ENCODE measurements at regions not wholly inside any gene's neighbourhood (a gene's known extent, or its start where the extent isn't known, plus 50 kb on each side); places are given as distances from the start of the nearest gene placed in this dataset.
A peak's percentile ranks its signal among the peaks of the same experiment; 100 is the strongest.
"Not testable (repeated sequence)": the region's sequence is repeated elsewhere in the genome, so short reads cannot be mapped to it uniquely, and the experiment has no call there.

DNA sequence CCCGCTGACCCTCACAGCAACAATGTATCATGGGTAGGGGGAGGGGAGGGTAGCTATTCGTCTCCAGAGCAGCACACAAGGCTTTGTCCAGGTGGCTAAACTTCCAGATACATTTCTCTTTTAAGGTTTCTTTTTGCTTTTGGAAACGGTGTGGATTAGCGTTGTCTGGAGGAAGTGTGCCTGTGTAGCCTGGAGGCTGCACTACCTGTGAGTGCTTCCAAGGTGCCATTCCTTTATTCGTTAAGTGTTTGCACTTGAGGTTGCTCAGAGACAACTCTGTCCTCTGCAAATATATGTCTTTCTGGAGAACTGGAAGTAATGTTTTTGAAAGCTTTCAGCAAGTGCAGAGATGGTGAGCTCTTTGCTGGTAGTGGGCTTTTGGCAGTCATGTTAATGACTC lies 53.1 kb downstream of the HSFY1 start:
- peak; percentile 69 for FAIRE-seq

DNA sequence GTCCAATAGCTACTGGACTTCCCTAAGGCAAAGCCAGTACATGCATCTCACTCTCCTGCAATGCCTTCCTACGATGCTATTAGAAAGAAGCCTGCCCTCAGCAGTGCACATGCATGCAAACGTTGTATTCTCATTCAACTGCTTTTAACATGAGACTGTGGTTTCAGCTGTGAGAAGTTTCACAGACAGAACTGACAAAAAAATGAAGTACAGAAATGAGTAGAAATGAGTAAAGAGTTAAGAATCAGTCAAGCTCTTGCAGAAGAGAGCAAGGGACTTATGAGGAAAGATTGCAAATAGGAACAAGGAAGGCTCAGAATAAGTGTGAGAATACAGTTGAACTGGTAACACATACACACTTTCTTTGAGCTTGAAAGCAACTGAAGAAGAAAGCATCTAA lies 54.8 kb downstream of the HSFY1 start:
- not testable (repeated sequence) for DNase-seq (ENCODE audit: extremely low spot score, insufficient read length, low read depth)
- FAIRE-seq: peak; percentile 87

More for the DNA sequence above, 53.1 kb downstream of the HSFY1 start:
- DNase-seq (ENCODE audit: extremely low spot score, insufficient read length, low read depth): not testable (repeated sequence)

GRCh38 chrY:18606251-18606650 lies 59.7 kb downstream of the HSFY1 start:
- FAIRE-seq: peak; percentile 86
- DNase-seq (ENCODE audit: extremely low spot score, insufficient read length, low read depth): not testable (repeated sequence)

DNA sequence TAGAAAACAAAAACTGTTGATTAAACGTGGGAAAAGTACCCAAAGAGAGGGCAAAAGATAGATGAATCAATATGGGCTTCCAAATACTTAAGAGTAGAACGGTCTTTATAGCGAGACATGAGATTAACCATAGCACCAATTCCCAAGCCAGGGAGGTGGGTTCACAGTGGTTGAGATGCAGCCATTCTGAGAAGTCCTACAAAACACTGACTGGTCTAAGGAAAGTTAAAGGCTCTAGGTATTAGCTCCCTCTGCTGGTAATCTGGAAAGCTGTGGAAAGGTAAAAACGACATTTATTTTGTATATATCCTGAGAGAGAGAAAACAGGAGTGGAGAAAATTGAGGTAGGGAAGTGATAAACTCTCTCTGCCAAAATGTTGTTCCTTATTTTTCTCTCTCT lies 61.7 kb downstream of the HSFY1 start:
- not testable (repeated sequence) for DNase-seq (ENCODE audit: extremely low spot score, insufficient read length, low read depth)

DNA sequence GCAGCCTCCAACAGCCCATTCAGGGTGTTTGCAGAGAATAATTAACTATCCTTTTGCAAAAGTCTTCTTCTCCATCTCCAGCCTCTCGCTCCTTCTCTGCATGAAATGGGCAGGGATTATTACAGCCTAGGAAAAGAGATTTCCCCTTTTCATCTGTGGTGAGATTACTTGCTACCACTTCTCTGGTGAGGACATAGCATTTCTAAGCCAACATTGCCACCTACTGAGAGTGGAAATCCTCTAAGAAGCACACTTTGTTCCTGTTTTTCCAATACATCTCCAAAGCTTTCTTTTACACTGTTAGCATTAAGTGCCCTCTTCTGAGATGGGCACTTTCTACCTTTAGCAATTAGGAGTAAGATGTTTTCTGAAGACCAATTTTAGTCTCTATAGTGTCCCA lies 69.3 kb downstream of the HSFY1 start:
- DNase-seq (ENCODE audit: extremely low spot score, insufficient read length, low read depth); FAIRE-seq: not testable (repeated sequence)

More for the DNA sequence above, 61.7 kb downstream of the HSFY1 start:
- peak; percentile 80 for FAIRE-seq

- not testable (repeated sequence) for FAIRE-seq; DNase-seq (ENCODE audit: extremely low spot score, insufficient read length, low read depth)
These were observed 83.4 kb downstream of the HSFY1 start for GRCh38 chrY:18629805-18630516.

GRCh38 chrY:18630571-18630970 lies 84.1 kb downstream of the HSFY1 start:
- not testable (repeated sequence) for FAIRE-seq; DNase-seq (ENCODE audit: extremely low spot score, insufficient read length, low read depth)

GRCh38 chrY:18631610-18632009 lies 85.1 kb downstream of the HSFY1 start:
- not testable (repeated sequence) for FAIRE-seq

DNA sequence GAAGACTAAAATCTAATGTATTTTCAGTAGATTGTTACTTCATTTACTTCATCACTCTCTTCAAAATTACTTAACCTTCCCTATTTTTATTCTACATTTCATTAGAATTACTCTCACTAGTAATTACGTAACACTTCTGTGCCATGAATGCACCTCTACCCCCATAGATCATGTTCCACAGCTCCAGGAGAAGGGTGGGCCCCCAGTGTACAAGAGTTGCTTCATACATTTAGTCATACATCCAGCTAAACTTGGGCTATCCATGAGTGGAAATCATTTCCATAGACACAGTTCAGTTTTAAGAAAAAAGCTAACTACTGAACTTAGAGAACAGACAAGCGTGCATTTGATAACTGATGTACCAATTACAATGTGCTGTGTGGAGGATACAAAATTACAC lies 104.2 kb downstream of the HSFY1 start:
- FAIRE-seq: no peak
- no peak for DNase-seq (ENCODE audit: extremely low spot score, insufficient read length, low read depth)

More at GRCh38 chrY:18631610-18632009, 85.1 kb downstream of the HSFY1 start:
- not testable (repeated sequence) for DNase-seq (ENCODE audit: extremely low spot score, insufficient read length, low read depth)

DNA sequence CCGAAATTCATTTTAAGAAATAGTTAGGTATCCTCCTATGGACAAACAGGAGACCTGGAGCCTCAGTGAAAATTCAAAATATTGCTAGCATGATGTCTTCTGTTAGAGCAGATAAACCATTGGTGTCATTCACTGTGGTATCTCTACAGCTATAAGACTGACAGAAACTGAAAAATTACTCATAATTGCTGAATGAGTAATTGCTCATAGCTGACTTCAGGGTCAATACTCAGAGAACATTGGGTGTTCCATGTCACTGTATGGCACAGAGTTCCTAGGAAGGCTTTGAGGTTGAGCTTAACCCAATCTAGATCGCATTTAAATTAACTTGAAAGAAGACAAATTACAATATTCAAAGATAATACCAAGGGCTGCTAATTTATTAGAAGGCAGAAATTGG lies 109.0 kb downstream of the HSFY2 start:
- FAIRE-seq (no peak), DNase-seq (ENCODE audit: extremely low spot score, insufficient read length, low read depth) (no peak)

DNA sequence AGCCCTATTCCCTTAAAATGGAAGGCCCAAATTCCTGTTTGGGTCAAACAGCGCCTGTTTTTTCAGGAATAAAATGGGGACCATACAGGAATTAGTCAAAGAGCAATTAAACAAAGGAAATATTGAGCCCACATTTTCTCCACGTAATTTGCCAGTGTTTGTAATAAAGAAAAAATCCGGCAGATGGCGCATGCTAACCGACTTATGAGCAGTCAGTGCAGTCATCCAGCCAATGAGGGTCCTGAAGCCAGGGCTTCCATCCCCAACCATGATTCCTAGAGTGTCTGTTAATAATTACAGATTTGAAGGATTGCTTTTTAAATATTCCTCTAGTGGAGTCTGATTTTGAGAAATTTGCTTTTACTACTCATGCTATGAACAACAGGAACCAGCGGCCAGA lies 103.7 kb downstream of the HSFY2 start:
- FAIRE-seq: peak; percentile 60
- no peak for DNase-seq (ENCODE audit: extremely low spot score, insufficient read length, low read depth)

- DNase-seq (ENCODE audit: extremely low spot score, insufficient read length, low read depth) (no peak), FAIRE-seq (no peak)
These were observed 101.6 kb downstream of the HSFY2 start for GRCh38 chrY:18671970-18672369.

DNA sequence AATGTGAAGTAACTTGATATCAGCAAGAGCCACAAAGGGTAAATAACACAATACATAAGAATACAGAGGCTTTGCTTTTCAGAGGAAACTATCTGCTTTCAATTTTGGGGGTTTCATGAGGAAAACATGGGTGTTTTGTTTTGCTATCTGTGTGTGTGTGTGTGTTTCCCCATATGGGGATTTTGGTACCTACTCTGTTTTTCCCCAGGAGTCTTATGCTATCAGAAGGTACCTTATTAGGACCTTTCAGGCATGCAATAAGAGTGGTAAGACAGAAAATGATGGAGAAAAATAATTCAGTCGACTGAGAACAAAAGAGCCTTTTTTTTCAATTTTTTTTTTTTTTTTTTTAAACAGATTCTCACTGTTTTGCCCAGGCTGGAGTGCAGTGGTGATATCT lies 87.5 kb downstream of the HSFY2 start:
- DNase-seq (ENCODE audit: extremely low spot score, insufficient read length, low read depth); FAIRE-seq: not testable (repeated sequence)

- not testable (repeated sequence) for FAIRE-seq
These were observed 85.2 kb downstream of the HSFY2 start for GRCh38 chrY:18688362-18688761.

DNA sequence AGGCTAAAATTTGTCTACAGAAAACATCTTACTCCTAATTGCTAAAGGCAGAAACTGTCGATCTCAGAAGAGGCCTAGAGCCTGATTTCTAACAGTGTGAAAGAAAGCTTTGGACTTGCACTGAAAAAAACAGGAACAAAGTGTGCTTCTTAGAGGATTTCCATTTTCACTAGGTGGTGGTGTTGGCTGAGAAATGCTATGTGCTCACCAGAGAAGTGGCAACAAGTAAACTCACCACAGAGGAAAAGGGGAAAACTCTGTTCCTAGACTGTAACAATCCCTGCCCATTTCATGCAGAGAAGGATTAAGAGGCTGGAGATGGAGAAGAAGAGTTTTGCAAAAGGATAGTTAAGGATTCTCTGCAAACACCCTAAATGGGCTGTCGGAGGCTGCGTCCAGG lies 84.1 kb downstream of the HSFY2 start:
- DNase-seq (ENCODE audit: extremely low spot score, insufficient read length, low read depth): not testable (repeated sequence)
- peak; percentile 80 for FAIRE-seq

More at GRCh38 chrY:18688362-18688761, 85.2 kb downstream of the HSFY2 start:
- DNase-seq (ENCODE audit: extremely low spot score, insufficient read length, low read depth): not testable (repeated sequence)

GRCh38 chrY:18689890-18690593 lies 83.5 kb downstream of the HSFY2 start:
- not testable (repeated sequence) for FAIRE-seq

GRCh38 chrY:18696788-18697187 lies 76.7 kb downstream of the HSFY2 start:
- not testable (repeated sequence) for FAIRE-seq; DNase-seq (ENCODE audit: extremely low spot score, insufficient read length, low read depth)

More at GRCh38 chrY:18689890-18690593, 83.5 kb downstream of the HSFY2 start:
- DNase-seq (ENCODE audit: extremely low spot score, insufficient read length, low read depth): not testable (repeated sequence)

- FAIRE-seq: peak; percentile 12
- not testable (repeated sequence) for DNase-seq (ENCODE audit: extremely low spot score, insufficient read length, low read depth)
These were observed 69.3 kb downstream of the HSFY2 start for GRCh38 chrY:18704198-18704597.

DNA sequence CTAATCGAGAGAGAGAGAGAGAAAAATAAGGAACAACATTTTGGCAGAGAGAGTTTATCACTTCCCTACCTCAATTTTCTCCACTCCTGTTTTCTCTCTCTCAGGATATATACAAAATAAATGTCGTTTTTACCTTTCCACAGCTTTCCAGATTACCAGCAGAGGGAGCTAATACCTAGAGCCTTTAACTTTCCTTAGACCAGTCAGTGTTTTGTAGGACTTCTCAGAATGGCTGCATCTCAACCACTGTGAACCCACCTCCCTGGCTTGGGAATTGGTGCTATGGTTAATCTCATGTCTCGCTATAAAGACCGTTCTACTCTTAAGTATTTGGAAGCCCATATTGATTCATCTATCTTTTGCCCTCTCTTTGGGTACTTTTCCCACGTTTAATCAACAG lies 61.8 kb downstream of the HSFY2 start:
- not testable (repeated sequence) for DNase-seq (ENCODE audit: extremely low spot score, insufficient read length, low read depth)
- FAIRE-seq: peak; percentile 75

GRCh38 chrY:18713760-18714159 lies 59.8 kb downstream of the HSFY2 start:
- DNase-seq (ENCODE audit: extremely low spot score, insufficient read length, low read depth): not testable (repeated sequence)
- FAIRE-seq: peak; percentile 44

DNA sequence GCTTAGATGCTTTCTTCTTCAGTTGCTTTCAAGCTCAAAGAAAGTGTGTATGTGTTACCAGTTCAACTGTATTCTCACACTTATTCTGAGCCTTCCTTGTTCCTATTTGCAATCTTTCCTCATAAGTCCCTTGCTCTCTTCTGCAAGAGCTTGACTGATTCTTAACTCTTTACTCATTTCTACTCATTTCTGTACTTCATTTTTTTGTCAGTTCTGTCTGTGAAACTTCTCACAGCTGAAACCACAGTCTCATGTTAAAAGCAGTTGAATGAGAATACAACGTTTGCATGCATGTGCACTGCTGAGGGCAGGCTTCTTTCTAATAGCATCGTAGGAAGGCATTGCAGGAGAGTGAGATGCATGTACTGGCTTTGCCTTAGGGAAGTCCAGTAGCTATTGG lies 54.8 kb downstream of the HSFY2 start:
- not testable (repeated sequence) for DNase-seq (ENCODE audit: extremely low spot score, insufficient read length, low read depth)
- FAIRE-seq: peak; percentile 29

All from GM18507 (cell line).